GM10266 (cell line): ENCODE measurements at regions not wholly inside any gene's neighbourhood (a gene's known extent, or its start where the extent isn't known, plus 50 kb on each side); places are given as distances from the start of the nearest gene placed in this dataset.

Source experiments
- DNase-seq: peaks from one replicate; pipeline ENCODE4 v3.0.0; 2012; ENCODE audit errors: extremely low spot score
- CTCF ChIP-seq: IDR thresholded peaks from 2 replicates; pipeline ENCODE4 v1.5.1; 2012; ENCODE audit warnings: mild to moderate bottlenecking, low read depth; ENCODE audit not compliant: control insufficient read depth, insufficient read depth; ENCODE audit errors: missing control alignments

GRCh38 chr20:37643400-37643799, 50.4 kb upstream of the CTNNBL1 start:
- no peak for TF ChIP-seq CTCF
- no peak for DNase-seq

GRCh38 chr20:37642246-37642645, 51.6 kb upstream of the CTNNBL1 start:
- TF ChIP-seq CTCF: no peak
- no peak for DNase-seq

- DNase-seq: no peak
- no peak for TF ChIP-seq CTCF
These were observed 52.9 kb upstream of the CTNNBL1 start for GRCh38 chr20:37640600-37641561.

GRCh38 chr20:37638527-37638926, 55.3 kb upstream of the CTNNBL1 start:
- no peak for TF ChIP-seq CTCF
- DNase-seq: no peak

GRCh38 chr20:37636977-37637376, 56.9 kb upstream of the CTNNBL1 start:
- TF ChIP-seq CTCF: no peak
- DNase-seq: no peak

- no peak for TF ChIP-seq CTCF
These were observed 57.4 kb upstream of the CTNNBL1 start for GRCh38 chr20:37636212-37636975.

More at GRCh38 chr20:37636212-37636975, 57.4 kb upstream of the CTNNBL1 start:
- no peak for DNase-seq
